PC-9 (cell line): ENCODE measurements at regions not wholly inside any gene's neighbourhood (a gene's known extent, or its start where the extent isn't known, plus 50 kb on each side); places are given as distances from the start of the nearest gene placed in this dataset.

Experiments
- BruUV-seq: library from RNA; stranded (reverse); fragments of 400-500 nt; replicated peaks from 2 replicates; lab custom pipeline; 2021; lab: Mats Ljungman, UMichigan
- CTCF ChIA-PET: fragments of 300-600 bp; sonication (Branson Sonifier 250); formaldehyde crosslinking; loops from one replicate; lab custom pipeline; 2022; ENCODE audit warnings: antibody characterized with exemption; lab: Charles Lee
- POLR2A ChIA-PET: fragments of 300-600 bp; sonication (Branson Sonifier 250); formaldehyde crosslinking; loops from one replicate; lab custom pipeline; 2022; ENCODE audit warnings: antibody characterized with exemption; ENCODE audit not compliant: unreplicated experiment; lab: Charles Lee
- DNase-seq, 2 experiments: peaks; one replicate each; pipeline versions ENCODE4 v3.0.0 to v3.0.0-alpha.2; 2015 to 2022; ENCODE audit warnings: mixed read lengths in 1 of 2
- H2AFZ ChIP-seq: fragments of 200-600 bp; sonication (generic); 2 replicates; pipeline ENCODE4 v1.8.1; 2017; ENCODE audit warnings: antibody characterized with exemption
- H3F3A ChIP-seq: fragments of 200-600 bp; sonication (generic); 2 replicates; pipeline ENCODE4 v1.8.1; 2017; ENCODE audit warnings: antibody characterized with exemption, mild to moderate bottlenecking, low read depth; ENCODE audit not compliant: insufficient read depth
- H3K27ac ChIP-seq: fragments of 200-600 bp; sonication (generic); 2 replicates; pipeline ENCODE4 v1.6.1; 2016; ENCODE audit warnings: mixed run types
- H3K27me3 ChIP-seq: fragments of 200-600 bp; sonication (generic); 2 replicates; pipeline ENCODE4 v1.6.1; 2016; ENCODE audit warnings: low read depth, mixed run types; ENCODE audit not compliant: insufficient read depth
- H3K36me3 ChIP-seq: fragments of 200-600 bp; sonication (generic); 2 replicates; pipeline ENCODE4 v1.6.1; 2016; ENCODE audit warnings: low read depth, mixed run types
- H3K4me1 ChIP-seq: fragments of 200-600 bp; sonication (generic); replicated peaks from 2 replicates; pipeline ENCODE4 v1.6.1; 2016; ENCODE audit warnings: mixed run types; ENCODE audit not compliant: insufficient read depth
- H3K4me2 ChIP-seq: fragments of 200-600 bp; sonication (generic); 2 replicates; pipeline ENCODE4 v1.6.1; 2017; ENCODE audit warnings: mixed run types
- H3K4me3 ChIP-seq: fragments of 200-600 bp; sonication (generic); 2 replicates; pipeline ENCODE4 v1.6.1; 2016; ENCODE audit warnings: mixed run types
- H3K79me2 ChIP-seq: fragments of 200-600 bp; sonication (generic); 2 replicates; pipeline ENCODE4 v1.6.1; 2017; ENCODE audit warnings: low read depth, mixed run types
- H3K9me2 ChIP-seq: fragments of 200-600 bp; sonication (generic); 2 replicates; pipeline ENCODE4 v1.8.1; 2017; ENCODE audit warnings: mild to moderate bottlenecking; ENCODE audit not compliant: insufficient read depth
- H3K9me3 ChIP-seq: fragments of 200-600 bp; sonication (generic); 2 replicates; pipeline ENCODE4 v1.8.1; 2016; ENCODE audit warnings: low read depth; ENCODE audit not compliant: insufficient read depth
- H4K20me1 ChIP-seq: fragments of 200-600 bp; sonication (generic); 2 replicates; pipeline ENCODE4 v1.8.1; 2017; ENCODE audit not compliant: insufficient read depth
- CTCF ChIP-seq: fragments of 200-600 bp; sonication (generic); conservative IDR thresholded peaks from 2 replicates; pipeline ENCODE4 v1.6.1; 2017; ENCODE audit warnings: mixed run types, antibody characterized with exemption, mild to moderate bottlenecking, moderate library complexity
- EZH2 ChIP-seq: fragments of 200-600 bp; sonication (generic); IDR thresholded peaks from 2 replicates; pipeline ENCODE4 v1.8.0; 2017; ENCODE audit warnings: antibody characterized with exemption, low read depth
- intact Hi-C: fragments of 100-400 bp; cut with micrococcal nuclease; formaldehyde crosslinking; loops from one replicate; pipeline ENCODE4 v1.10.0; 2022; ENCODE audit not compliant: unreplicated experiment

GRCh38 chr10:6748981-6749635 is 169.0 kb upstream of the PRKCQ start:
- intact Hi-C loops = loop anchor here (1.0 to 10.0 kb wide), 5 partner anchors 12 to 508 kb away; no protein-coding TSS in a partner anchor
- no peaks in the 10 kb centered on the region for H3K27me3 ChIP-seq
- peaks cover 34% of the 10 kb centered on the region for H3K4me1 ChIP-seq
- no peaks in the 10 kb centered on the region for H3K79me2 ChIP-seq
- H3F3A ChIP-seq = peaks cover 5% of the 10 kb centered on the region; the same call in 1 of the 2 replicates
- peak; percentile 52 to 91 for DNase-seq
- H3K9me3 ChIP-seq = no peaks in the 10 kb centered on the region
- no peaks in the 10 kb centered on the region for H3K36me3 ChIP-seq
- peak overlapping the region; percentile 61 for H3K4me2 ChIP-seq
- no peaks in the 10 kb centered on the region for H3K9me2 ChIP-seq
- CTCF ChIA-PET = interaction anchor here (0.5 to 0.7 kb wide), 3 partner anchors 26 to 233 kb away, joined by 3 to 4 read pairs (median 3); no protein-coding TSS in a partner anchor
- H3K4me3 ChIP-seq = no peak overlapping the region
- BruUV-seq = no TSS peak
- H2AFZ ChIP-seq = no peak overlapping the region
- no peaks in the 10 kb centered on the region for H4K20me1 ChIP-seq
- POLR2A ChIA-PET = interaction anchor here (0.5 to 1.7 kb wide), 3 partner anchors 11 to 90 kb away, joined by 3 to 60 read pairs (median 4); no protein-coding TSS in a partner anchor
- H3K27ac ChIP-seq = peak overlapping the region; percentile 86
- TF ChIP-seq EZH2 (no peak), CTCF (no peak)

GRCh38 chr10:6748029-6748428 is 168.0 kb upstream of the PRKCQ start:
- Histone ChIP-seq H3K4me3 (no peak overlapping the region), H2AFZ (no peak overlapping the region), H3K4me2 (peak overlapping the region; percentile 61; the same call in 1 of the 2 replicates), H3K36me3 (no peaks in the 10 kb centered on the region), H3K79me2 (no peaks in the 10 kb centered on the region), H3K27me3 (no peaks in the 10 kb centered on the region), H3K9me2 (no peaks in the 10 kb centered on the region), H3F3A (peaks cover 10% of the 10 kb centered on the region; the same call in 1 of the 2 replicates), H4K20me1 (no peaks in the 10 kb centered on the region), H3K27ac (peak overlapping the region; percentile 86), H3K4me1 (peaks cover 42% of the 10 kb centered on the region), H3K9me3 (no peaks in the 10 kb centered on the region)
- CTCF ChIA-PET = no interaction called here
- no peak for DNase-seq
- TF ChIP-seq CTCF (no peak), EZH2 (no peak)
- BruUV-seq = no TSS peak
- POLR2A ChIA-PET = interaction anchor here (0.5 to 1.7 kb wide), 3 partner anchors 10 to 44 kb away, joined by 4 to 60 read pairs (median 9); no protein-coding TSS in a partner anchor
- intact Hi-C loops = loop anchor here (2.0 to 10.0 kb wide), 3 partner anchors 31 to 509 kb away; no protein-coding TSS in a partner anchor

GRCh38 chr10:6746782-6747181 is 166.7 kb upstream of the PRKCQ start:
- Histone ChIP-seq H3K27me3 (no peaks in the 10 kb centered on the region), H3K9me2 (no peaks in the 10 kb centered on the region), H3K79me2 (0 out of 2 replicates have a peak, but pooled peaks cover under 1% of the 10 kb centered on the region), H3K27ac (no peak overlapping the region), H4K20me1 (no peaks in the 10 kb centered on the region), H3K4me1 (peaks cover 47% of the 10 kb centered on the region), H3K4me2 (no peak overlapping the region), H3F3A (peaks cover 10% of the 10 kb centered on the region; the same call in 1 of the 2 replicates), H2AFZ (no peak overlapping the region), H3K9me3 (no peaks in the 10 kb centered on the region), H3K36me3 (no peaks in the 10 kb centered on the region), H3K4me3 (no peak overlapping the region)
- intact Hi-C loops = loop anchor here (10.0 kb wide), 1 partner anchor 452 kb away; no protein-coding TSS in a partner anchor
- TF ChIP-seq CTCF (no peak), EZH2 (no peak)
- ChIA-PET CTCF (no interaction called here), POLR2A (interaction anchor here (0.7 kb wide), 1 partner anchor 67 kb away, joined by 4 read pairs; no protein-coding TSS in a partner anchor)
- no TSS peak for BruUV-seq
- DNase-seq = no peak
